ENCODE measurements at regions not wholly inside any gene's neighbourhood (a gene's known extent, or its start where the extent isn't known, plus 50 kb on each side); places are given as distances from the start of the nearest gene placed in this dataset.
"Not testable (repeated sequence)": the region's sequence is repeated elsewhere in the genome, so short reads cannot be mapped to it uniquely, and the experiment has no call there.

DNA sequence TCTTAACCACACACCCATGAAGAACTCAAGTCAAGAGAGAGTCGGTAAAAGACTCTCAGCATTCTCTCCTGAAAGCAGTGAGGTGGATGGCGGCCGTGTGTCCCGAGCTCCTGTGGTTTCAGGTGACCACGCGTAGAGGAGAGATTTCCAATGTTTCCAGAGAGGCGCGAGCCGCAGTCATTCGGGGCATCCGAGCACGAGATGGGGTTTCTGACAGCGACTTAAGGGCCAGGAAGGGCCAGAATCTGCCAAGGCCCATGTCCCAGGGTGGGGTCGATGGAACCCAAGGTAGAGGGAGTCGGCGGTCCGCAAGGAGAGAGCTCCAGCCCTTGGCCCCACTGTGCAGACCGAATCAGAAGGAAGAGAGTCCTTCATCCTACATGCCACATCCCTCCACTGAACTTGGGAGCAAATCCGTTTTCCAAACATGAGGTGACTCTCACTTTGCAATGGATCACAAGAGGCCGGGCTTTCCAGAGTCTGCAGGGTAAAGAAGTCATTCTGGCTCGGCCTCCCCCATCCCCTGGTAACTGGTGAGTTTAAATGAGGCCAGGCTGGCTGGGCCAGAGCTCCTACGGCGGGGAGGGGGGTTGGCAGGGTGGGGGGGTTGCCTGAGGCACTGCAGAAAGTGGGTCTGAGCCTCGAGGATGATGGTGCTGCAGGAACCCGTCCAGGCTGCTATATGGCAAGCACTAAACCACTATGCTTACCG lies 1511.8 kb upstream of the DEFB115 start:
- TF ChIP-seq POLR2A, POLR2AphosphoS5, EP300 (IDR thresholded peaks at IDR 0.05): not testable (repeated sequence)
- TF ChIP-seq, protein P1, sequence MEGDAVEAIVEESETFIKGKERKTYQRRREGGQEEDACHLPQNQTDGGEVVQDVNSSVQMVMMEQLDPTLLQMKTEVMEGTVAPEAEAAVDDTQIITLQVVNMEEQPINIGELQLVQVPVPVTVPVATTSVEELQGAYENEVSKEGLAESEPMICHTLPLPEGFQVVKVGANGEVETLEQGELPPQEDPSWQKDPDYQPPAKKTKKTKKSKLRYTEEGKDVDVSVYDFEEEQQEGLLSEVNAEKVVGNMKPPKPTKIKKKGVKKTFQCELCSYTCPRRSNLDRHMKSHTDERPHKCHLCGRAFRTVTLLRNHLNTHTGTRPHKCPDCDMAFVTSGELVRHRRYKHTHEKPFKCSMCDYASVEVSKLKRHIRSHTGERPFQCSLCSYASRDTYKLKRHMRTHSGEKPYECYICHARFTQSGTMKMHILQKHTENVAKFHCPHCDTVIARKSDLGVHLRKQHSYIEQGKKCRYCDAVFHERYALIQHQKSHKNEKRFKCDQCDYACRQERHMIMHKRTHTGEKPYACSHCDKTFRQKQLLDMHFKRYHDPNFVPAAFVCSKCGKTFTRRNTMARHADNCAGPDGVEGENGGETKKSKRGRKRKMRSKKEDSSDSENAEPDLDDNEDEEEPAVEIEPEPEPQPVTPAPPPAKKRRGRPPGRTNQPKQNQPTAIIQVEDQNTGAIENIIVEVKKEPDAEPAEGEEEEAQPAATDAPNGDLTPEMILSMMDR (IDR thresholded peaks at IDR 0.05): not testable (repeated sequence)

All from stomach (tissue), 4 donors.